Prostate gland (tissue), 2 donors: ENCODE measurements at regions not wholly inside any gene's neighbourhood (a gene's known extent, or its start where the extent isn't known, plus 50 kb on each side); places are given as distances from the start of the nearest gene placed in this dataset.

Experiments used
- POLR2AphosphoS5 ChIP-seq: sonication (generic); formaldehyde crosslinking; IDR thresholded peaks from one replicate; pipeline ENCODE4 v1.6.1; 2017; ENCODE audit warnings: antibody characterized with exemption
- TF ChIP-seq, protein P1 (sequence below), 4 experiments: fragments of 200-600 bp in 2 of 4; fragments of 450-650 bp in 2 of 4; sonication (generic) in 2 of 4; IDR thresholded peaks; 1 replicate in 3 of 4; 2 replicates in 1 of 4; pipeline ENCODE4 v1.5.1; 2016 to 2019; ENCODE audit warnings: antibody characterized with exemption in 4 of 4, mild to moderate bottlenecking in 2 of 4, moderate library complexity in 2 of 4

- TF ChIP-seq, protein P1, sequence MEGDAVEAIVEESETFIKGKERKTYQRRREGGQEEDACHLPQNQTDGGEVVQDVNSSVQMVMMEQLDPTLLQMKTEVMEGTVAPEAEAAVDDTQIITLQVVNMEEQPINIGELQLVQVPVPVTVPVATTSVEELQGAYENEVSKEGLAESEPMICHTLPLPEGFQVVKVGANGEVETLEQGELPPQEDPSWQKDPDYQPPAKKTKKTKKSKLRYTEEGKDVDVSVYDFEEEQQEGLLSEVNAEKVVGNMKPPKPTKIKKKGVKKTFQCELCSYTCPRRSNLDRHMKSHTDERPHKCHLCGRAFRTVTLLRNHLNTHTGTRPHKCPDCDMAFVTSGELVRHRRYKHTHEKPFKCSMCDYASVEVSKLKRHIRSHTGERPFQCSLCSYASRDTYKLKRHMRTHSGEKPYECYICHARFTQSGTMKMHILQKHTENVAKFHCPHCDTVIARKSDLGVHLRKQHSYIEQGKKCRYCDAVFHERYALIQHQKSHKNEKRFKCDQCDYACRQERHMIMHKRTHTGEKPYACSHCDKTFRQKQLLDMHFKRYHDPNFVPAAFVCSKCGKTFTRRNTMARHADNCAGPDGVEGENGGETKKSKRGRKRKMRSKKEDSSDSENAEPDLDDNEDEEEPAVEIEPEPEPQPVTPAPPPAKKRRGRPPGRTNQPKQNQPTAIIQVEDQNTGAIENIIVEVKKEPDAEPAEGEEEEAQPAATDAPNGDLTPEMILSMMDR (IDR thresholded peaks at IDR 0.05), result no peak
- no peak for TF ChIP-seq POLR2AphosphoS5
Measured at GRCh38 chr3:94184781-94185180, 121.9 kb downstream of the NSUN3 start.
